GM12865 (cell line): ENCODE measurements at regions not wholly inside any gene's neighbourhood (a gene's known extent, or its start where the extent isn't known, plus 50 kb on each side); places are given as distances from the start of the nearest gene placed in this dataset.

Source experiments
- DNase-seq: peaks from one replicate; pipeline ENCODE4 v3.0.0; 2010; ENCODE audit warnings: low read depth
- H3K4me3 ChIP-seq: 2 replicates; pipeline ENCODE4 v1.5.1; 2011; ENCODE audit warnings: mild to moderate bottlenecking, low read depth, low read length, control low read depth
- CTCF ChIP-seq: IDR thresholded peaks from 2 replicates; pipeline ENCODE4 v1.5.1; 2011; ENCODE audit warnings: low read length, control low read depth, low read depth, inconsistent platforms; ENCODE audit not compliant: insufficient read depth; ENCODE audit errors: missing control alignments

- no peak overlapping the region for H3K4me3 ChIP-seq
- no peak for TF ChIP-seq CTCF
- DNase-seq = no peak
These were observed 341.6 kb downstream of the ZNF608 start for GRCh38 chr5:124404796-124405195.

GRCh38 chr5:124403281-124403680 lies 343.2 kb downstream of the ZNF608 start:
- no peak overlapping the region for H3K4me3 ChIP-seq
- TF ChIP-seq CTCF = no peak
- DNase-seq = no peak

GRCh38 chr5:124402144-124402581 lies 344.3 kb downstream of the ZNF608 start:
- DNase-seq = no peak
- no peak for TF ChIP-seq CTCF
- no peak overlapping the region for H3K4me3 ChIP-seq

GRCh38 chr5:124401476-124402143 lies 344.8 kb downstream of the ZNF608 start:
- TF ChIP-seq CTCF = no peak
- no peak for DNase-seq
- no peak overlapping the region for H3K4me3 ChIP-seq

GRCh38 chr5:124399426-124399961 lies 346.9 kb downstream of the ZNF608 start:
- TF ChIP-seq CTCF = no peak
- H3K4me3 ChIP-seq = no peak overlapping the region
- DNase-seq = no peak

- H3K4me3 ChIP-seq = no peak overlapping the region
- DNase-seq = no peak
- TF ChIP-seq CTCF = no peak
These were observed 348.0 kb downstream of the ZNF608 start for GRCh38 chr5:124398460-124398859.

- DNase-seq = no peak
- TF ChIP-seq CTCF = no peak
- no peak overlapping the region for H3K4me3 ChIP-seq
These were observed 349.1 kb downstream of the ZNF608 start for GRCh38 chr5:124397317-124397716.
